Germinal center (tissue), 1 donor: ENCODE measurements at regions not wholly inside any gene's neighbourhood (a gene's known extent, or its start where the extent isn't known, plus 50 kb on each side); places are given as distances from the start of the nearest gene placed in this dataset.

ENCODE experiments used
- DNase-seq: peaks from one replicate; pipeline ENCODE4 v3.0.0; 2012; ENCODE audit warnings: mixed read lengths, low spot score

DNA sequence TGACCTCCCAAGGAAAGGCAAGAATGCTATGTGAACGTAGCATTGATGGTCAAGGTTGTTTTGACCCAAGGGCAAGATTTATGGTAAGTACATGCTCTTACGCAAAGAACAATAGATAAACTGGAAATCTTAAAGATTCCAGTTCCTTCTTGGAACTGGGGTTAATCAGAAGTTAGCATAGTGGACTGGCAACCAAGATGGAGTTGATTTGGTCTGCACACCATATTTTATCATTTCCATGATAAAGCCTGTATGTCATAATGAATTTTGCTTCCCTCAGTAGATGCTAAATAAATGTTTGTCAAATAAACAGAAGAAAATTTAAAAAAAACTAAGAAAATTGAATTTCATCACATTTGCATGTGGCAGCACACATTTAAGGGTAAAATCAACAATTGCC lies 242.4 kb upstream of the MEF2C start:
- DNase-seq = no peak

DNA sequence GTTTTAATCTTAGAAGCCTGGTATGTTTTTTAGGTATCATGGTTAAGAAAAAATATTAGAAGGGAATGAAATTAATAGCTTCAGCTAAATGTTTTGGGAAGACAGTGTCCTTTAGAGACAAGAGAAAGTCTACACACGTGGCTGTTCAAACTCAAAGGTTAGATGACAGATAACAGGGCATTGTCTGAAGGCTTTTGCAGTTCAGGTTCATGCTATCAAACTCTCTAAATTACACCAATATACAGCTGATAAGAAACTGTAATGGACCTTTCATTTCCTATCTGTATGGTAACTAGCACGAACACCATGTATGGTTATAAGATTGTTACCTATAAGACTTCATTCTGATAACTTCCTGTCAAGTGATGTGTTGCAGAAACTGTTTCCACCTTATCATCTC lies 240.6 kb upstream of the MEF2C start:
- DNase-seq = no peak

DNA sequence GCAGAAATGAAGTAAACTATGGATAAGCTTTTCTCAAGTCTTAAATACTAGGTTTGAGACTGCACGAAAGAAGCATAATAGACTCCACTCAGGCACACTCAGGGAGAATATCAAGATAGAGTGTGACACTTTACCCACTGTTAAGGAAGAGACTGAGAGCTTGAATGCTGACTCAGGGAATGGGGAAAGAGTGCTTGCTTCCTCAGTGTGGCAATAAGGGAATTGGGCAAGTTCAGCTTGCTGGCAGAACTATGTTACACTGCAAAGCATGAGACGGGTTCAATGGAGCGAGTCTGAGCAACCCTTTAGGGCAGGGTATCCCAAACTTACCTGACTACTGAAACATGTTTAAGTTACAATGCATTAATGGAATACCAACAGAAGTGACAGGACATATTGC lies 237.7 kb upstream of the MEF2C start:
- DNase-seq = no peak

DNA sequence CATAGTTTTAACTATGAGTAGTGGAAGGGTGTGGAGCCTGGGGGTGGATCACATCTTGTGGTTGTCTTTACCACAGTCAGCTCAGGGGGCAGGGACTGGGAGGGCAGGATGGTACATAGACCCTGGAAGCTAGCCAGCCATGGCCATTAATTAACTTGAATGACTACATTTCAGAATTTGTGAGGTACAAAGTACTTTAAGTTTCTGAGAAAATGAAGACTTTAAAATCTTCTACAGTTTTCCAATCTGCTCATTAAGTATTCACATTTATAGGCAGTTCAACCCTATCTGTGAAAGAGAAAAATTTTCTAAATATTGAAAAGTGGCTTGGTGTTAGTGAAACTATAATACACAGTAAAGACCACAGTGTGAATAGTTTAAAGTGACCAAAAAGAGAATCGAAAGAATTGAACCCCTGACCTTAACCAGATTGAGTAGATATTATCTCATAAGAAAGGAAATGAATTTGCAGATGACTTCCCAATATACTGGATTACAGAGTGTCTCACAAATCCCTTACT lies 234.2 kb upstream of the MEF2C start:
- no peak for DNase-seq

DNA sequence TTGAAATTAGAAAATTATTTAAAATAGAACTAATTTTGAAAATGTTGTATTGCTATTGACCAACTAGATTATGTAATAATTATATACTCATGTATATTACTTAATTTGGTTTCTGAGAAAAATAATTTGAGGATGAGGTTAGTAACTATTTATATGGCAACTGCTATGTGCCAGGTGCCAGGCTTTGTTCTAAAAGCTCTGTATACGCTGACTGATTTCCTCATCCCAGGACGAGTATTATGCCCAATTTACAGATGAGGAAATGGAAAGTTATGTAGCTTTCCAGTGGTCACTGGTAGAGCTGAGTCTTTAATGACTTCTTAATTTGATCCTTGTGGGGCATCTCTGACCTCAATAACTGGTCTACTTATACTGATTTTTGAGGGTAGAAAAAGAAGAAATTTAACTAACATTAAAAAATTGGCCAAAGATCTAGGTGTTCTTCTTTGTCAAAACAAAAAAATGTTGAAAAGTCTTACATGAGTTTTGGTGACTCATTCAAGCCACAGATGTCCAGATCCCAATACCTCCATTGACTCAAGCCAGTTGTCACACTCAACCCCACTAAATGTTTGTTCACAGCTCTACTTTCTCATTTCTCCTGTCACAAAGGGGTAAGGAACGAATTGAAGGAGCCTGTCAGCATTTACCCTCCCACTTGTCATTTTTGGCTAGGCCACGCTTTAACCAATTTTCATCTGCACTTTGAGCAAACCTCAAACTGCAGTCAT lies 228.1 kb upstream of the MEF2C start:
- DNase-seq = no peak

DNA sequence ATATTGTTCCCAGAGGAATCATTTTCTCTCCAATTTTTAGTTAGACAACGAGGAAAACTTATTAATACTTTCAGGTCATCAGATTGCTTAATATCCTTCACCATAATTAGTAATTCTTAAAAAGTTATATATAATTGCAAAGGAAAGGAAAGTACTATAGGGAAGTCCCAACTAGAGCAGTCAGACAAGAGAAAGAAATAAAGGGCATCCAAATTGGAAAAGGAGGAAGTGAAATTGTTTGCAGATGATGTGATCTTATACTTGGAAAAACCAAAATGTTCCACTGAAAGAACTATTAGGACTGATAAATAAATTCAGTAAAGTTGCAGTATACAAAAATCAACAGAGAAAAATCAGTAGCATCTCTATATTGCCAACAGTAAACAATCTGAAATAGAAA lies 223.5 kb upstream of the MEF2C start:
- DNase-seq = no peak

DNA sequence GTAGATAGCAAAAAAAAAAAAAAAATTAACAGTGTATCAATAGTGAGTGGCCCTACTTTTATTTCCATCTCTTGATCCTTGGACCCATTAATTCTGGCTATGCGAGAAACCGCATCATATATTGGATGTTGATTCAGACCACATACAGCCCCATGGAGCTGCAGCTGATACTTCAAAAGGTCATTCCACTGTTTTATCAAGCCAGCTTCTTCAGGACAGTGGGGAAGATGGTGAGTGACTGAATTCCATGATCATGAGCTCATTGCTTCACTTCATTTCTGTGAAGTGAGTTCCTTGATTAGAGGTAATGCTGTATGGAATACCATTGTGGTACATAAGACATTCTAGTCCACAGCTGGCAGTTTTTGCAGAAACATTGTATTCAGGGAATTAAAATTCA lies 222.9 kb upstream of the MEF2C start:
- DNase-seq = no peak

DNA sequence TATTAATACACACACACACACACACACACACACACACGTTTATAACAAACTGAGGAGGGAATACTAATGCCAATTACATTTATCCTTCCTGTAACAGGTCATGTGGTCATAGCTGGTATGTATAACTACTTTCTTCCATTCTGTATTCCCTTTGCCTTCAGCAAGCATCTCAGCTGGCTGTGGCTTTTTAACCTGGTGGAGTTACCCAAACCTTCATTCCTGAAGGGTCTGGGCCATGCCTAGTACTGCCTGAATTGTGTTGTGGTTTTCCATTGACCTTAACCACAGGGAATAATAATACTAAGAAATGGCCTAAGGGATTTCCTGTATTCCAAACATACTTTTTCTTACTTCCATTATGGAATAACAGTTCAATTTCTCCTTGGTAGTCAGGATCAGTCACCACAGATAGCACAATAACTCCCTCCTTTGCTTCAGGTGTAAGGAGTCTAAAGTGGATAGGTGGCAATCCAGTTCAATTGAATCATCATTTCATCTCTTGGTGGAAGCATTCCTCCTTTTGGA lies 222.2 kb upstream of the MEF2C start:
- no peak for DNase-seq

DNA sequence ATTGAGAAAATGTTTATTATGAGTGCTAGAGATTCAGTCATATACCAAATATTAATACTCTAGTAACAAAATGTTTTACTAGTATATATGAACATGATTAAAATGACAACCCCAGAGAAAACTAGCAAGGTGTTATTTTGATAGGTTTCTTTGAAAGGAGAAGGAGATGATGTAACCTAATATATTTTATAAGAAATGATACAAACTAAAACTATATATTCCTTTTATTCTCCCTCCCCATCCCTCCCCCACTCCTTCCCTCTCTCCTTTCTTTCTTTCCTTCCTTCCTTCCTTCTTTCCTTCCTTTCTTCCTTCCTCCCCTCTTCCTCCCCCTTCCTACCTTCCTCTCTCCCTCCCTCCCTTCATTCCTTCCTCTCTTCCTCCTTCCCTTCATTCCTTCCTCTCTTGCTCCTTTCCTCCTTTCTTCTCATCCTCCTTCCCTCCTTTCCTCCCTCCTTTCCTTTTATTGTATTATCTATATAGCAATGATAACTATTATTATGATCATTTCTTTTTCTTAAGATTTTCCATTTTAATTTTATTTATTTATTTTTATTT lies 215.3 kb upstream of the MEF2C start:
- no peak for DNase-seq

DNA sequence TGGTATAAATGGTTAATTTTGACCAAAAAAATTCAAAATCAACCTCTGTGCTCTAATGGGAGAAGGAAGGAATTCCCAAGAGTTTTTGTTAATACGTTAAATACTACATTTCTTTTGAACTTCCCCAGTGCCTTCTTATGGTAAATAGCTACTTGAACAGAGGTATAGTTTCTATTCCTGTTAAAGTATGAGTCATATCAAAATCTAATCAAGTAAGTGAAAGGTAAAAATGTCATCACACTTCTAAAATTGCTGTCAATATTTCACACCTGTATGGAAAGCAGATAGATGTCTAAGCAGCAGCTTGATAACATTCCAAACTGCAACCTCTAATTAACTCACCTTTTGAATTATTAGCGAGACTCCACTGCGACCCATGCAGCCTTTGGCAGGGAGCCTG lies 214.1 kb upstream of the MEF2C start:
- DNase-seq = no peak

DNA sequence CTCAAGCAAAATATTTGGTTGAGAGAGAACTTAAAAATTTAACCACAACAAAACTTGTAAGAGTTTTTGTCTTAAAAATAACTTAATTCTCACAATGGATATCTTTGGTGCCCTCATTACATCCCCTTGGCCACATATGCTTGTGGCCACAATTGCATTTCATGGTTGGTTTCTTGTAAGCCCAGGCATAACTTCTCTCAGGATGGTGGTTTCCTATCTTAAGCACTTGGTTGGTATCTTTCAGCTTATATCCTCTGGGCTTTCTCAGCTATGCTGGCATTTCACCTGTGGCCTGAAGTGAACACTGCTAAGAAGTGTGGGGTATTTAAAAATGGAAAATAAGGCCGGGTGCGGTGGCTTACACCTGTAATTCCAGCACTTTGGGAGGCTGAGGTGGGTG lies 212.4 kb upstream of the MEF2C start:
- no peak for DNase-seq

DNA sequence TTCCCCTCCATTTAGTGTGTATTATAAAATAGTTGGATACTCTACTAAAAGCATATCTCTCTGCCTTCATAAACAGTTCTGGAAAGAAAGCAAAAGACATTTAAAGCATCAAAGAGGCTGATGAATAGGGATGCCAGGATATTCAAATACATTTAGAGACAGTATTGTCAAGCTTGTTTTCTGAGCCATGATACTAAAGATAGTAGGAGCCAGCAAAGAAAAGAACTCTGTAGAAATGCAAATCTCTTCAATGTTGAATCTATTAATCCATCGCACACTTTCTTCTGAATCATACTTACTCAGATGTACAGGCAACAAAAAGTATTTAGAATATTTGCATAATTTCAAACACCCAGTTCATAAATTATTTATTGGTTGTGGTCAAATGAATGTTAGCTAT lies 207.1 kb upstream of the MEF2C start:
- DNase-seq = no peak

DNA sequence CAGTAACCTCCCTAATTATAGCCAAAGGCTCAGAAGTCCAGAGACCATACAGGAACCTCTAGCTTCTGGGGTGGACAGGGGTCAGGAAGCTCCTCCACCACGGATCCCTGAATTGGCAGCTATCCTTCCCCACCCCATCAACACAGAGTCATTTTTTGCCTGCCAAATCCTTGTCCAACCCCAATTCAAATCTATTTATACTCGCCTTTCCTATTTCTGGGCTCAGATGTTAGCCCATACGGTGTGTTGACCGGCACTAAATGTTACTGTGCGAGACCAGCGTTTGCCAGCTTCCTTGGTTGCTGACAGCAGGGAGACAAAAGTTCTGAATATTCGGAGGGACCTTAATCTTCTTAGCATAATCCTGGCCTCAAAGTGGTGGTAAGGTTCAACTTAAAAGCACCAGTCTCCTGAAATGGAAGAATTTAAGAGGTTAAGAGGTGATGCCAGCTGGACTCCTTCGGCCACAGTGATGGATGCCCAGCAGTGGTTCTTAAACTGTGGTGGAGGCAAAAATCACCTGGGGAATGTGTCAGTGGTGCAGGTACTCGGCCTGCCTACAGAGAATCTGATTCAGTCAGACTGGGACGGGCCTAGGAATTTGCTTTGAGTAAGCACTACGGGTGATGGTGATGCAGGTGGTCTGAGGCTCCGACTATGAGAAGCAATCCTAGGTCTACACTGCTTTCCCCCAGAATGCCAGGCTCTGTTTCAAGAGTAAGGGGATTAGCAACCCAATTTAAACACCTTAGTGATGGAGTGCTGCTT lies 204.8 kb upstream of the MEF2C start:
- no peak for DNase-seq

DNA sequence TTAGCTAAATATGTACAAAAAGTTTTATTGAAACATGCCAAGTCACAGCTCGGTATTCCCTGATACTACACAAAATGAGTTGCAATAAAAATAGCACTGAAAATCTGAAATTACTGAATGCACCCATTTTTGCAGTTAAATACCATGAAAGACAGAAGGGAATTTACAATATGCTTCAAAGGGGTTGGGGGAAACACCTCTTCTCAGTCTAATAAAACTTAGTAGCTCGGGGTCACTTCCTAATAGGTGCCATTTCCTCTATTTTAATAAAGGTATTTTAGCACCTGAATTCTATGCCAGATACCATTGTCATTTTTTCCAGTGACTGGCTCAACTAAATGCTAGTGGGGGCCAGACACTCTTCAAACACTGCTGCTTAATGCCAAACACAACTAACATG lies 204.1 kb upstream of the MEF2C start:
- DNase-seq = peak; percentile 9

DNA sequence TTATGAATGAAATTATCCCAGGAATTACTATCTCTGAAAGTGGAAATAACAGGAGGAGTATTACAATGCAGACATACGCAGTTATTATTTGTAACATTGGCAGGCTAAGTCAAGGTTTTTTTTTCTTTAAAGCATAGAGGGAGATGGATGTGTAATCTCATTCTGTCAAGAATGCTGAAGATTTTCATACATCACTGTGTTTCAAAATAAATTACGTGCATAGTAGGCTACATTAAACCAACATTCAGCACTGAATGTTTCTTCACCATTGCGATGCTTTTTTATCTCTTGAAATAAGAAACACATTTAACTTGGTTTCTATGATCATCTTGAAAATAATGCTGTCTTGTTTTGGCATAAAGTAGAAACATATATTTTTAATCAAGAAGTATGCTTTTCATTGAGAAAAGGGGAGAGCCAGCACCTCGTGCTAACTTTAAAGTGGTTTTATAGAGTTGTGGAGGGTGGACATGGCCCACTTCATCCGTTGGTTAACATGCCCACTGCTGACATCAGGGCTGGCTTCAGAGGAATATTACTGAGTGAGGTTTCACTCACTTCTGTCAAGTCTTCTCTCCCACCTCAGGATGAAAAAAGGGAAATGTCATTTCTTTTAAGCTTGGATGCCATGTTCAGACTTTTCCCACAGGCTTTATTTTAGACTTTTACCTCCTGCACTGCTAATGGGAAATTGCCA lies 203.6 kb upstream of the MEF2C start:
- DNase-seq = no peak

DNA sequence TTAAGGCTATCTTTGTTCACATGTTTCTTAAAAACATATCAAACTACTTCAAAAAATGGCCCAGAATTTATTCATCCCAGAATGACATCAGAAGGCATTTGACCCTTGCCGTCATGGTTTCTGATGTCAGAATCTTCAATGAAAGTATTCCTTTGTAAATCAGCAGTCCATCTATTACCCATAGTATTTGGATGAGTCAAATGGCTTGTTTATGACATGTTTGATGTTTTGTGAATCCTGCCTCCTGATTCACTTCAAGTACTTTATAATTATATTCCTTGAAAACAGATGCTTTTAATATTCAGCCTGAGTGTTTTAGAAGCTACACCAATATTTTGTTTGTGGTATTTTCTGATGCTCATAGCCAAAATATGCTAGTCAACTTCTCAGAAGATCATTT lies 200.8 kb upstream of the MEF2C start:
- DNase-seq = no peak

DNA sequence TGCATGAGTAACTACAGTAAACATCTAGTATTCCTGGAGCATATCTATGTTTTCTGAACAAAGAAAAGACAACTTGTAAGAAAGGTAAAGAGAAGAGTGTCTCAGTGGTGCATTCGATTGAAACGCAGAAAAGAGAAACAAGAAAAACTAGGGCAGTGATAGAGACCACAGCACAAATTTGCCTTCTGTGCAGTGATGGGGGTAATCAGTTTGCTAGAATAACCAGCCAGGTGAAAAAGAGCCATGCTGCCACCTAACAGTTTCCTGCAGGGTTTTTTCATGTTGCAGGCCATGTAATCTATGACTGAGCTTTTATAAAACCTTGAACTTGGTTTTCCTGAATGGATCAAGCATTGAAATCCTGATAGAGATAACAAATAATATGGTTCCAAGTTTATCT lies 198.4 kb upstream of the MEF2C start:
- peak; percentile 27 for DNase-seq

DNA sequence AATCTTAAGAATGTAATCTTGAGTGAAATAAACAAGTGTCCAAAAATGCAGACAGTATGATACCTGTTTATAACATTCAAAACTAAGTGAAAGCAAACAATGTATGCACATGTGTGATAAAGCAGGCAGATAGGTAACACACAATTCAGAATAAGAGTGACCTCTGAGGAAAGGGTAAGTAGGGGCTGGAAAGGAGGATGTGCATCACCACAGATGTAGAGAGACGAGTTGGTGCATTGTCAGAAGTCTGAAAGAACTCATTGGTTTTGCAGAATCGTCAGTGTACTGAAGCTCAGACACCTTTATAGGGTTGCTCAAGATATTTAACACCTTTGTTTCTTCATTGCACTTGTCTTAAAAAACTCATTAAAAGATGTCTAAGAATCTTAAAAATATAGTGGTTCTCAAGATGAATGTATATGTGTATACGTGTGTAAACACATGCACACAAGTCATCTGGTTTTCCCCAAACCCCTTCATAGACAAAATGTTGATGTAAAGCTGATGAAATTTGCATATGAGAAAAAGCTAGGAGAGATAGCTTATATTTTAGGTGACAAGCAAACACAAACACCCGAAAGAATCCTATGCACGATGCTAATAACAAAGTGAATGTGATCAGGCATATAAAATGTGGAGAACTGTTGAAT lies 197.6 kb upstream of the MEF2C start:
- DNase-seq = no peak

DNA sequence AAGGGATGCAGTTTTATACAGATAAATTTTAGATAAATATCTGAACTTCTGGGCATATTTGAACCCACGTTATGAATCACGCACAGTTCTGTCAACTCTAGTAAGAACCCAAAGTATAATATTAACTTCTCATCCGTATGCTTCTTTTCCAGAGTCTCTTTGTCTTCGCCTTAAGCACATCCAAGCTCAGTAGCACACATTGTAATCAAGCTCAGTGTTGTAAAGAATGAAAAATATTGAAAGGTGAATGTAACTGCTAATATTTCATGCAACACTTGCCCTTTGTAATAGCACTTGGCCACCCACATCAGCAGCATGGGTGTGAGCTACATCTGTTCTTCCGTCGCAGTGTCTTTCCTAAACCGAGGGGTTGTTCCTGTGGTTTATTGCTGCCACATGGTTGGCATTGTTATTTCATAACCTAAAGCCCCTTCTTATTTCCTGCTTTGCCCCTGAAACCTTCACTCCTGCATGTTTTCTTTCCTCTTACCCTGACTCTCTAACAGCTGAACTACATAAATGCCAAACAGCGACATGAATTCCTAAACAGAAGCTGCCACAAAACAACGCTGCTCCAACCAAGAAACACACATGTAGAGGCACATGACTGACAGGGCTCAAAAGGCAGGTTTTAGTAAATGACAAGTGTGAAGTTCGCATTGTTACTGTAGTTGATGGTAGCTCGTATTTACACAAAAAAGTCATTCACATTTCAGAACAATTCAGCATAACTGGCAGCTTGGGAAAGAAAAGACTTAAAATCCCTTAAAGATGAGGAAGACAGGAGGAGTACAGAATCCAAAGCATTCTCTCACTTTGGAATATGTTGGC lies 190.1 kb upstream of the MEF2C start:
- DNase-seq = no peak

DNA sequence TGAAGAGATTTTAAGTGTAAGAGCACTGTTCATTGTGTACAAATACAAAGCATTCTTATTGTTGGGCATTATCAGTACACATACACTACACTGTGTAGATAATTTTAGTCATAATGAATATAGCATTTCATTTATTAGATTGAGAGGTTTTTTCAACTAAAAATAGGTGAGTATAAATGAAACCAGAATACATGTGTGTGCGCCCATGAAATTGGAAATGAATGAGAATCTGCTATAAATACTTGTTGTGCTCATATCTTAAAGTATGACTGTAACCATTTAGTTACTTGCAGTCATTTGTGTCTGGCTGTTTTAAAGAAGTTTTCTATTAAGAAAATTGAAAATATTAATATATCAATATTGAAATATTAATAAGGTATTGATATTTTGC lies 189.0 kb upstream of the MEF2C start:
- DNase-seq = no peak
